Stimulated activated CD4-positive, alpha-beta T cell treated with anti-CD3 and anti-CD28 coated beads, Interleukin-15, amount 100 ng/mL, for 24 hours (primary cell): ENCODE measurements at regions not wholly inside any gene's neighbourhood (a gene's known extent, or its start where the extent isn't known, plus 50 kb on each side); places are given as distances from the start of the nearest gene placed in this dataset.
"Not testable (repeated sequence)": the region's sequence is repeated elsewhere in the genome, so short reads cannot be mapped to it uniquely, and the experiment has no call there.

Experiments
- DNase-seq: peaks from one replicate; pipeline ENCODE4 v3.0.0-alpha.2; 2020

DNA sequence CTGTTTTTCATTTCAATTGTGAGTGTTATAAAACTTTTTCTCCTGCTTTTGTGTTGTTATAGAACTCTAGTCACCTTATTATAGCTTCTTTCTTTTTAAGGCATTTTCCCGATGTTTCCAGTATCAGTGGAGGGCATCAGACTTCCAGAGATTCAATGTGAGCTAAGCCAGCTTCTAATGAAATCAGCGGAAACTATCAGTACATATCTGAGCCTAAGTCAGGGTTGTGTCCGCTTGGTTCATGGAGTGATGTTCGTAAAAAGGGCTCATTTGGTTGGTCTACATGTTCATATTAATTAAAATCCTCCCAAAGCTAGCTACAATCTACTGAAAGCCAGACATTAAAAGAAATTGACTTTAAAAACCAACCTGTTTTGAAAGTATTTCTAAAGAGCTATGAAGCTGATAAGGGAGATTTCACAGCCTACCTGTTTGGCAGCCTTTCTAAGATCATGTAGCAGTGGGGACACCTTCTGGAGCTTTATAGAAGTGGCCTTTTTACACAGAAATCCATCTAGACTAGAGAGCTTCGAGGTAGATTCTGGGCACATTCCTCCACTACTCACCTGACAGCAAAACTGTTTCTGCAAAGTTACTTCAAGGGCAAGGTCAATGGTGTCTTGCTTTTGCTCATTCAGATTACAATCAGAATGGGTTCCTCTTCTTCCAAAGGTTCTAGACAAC, 227.1 kb upstream of the NBPF12 start:
- DNase-seq: not testable (repeated sequence)

DNA sequence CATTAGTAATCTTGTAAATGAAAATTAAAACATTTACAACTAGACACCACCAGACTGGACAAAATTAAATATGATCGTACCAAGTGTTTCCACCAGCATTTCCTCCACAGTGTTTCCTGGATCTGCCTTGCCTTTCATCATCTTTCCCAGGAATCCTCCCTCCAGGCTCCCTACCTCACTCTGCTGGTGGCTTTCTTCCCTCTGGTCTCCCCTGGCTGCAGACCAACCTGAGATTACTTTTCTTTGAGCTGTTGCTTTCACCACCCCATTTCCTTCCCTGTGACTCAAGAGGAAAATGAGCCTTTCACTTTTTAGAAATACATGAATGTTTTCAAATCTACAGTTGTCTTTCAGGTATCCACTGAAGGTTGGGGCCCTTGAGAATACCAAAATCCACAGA, 228.8 kb upstream of the NBPF12 start:
- DNase-seq: not testable (repeated sequence)

DNA sequence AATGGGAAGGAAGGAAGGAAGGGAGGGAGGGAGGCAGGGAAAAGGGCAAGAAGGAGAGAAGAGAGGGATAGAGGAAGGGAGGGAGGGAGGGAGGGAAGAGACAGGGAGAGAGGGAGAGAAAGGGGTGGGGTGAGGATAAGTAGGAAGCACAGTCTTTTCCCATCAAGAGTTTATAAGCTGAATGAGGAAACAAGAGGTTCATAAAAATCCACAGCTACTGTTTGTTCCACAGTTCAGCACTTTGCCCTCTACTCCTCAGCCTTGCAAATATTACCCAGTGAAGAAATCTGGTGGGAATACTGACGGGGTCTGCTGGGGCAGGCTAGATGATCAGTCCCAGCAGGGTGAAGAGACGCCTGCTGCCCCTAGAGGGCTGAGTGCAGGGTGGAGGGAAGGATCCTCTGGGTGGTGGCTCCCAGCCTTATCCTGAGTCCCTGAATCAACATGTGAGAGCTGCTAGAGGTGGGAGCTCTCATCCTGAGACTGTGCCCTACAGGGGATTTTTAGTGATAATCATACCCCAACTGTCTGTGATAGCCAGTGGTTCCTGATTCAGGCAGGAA, 233.9 kb upstream of the NBPF12 start:
- DNase-seq: not testable (repeated sequence)

DNA sequence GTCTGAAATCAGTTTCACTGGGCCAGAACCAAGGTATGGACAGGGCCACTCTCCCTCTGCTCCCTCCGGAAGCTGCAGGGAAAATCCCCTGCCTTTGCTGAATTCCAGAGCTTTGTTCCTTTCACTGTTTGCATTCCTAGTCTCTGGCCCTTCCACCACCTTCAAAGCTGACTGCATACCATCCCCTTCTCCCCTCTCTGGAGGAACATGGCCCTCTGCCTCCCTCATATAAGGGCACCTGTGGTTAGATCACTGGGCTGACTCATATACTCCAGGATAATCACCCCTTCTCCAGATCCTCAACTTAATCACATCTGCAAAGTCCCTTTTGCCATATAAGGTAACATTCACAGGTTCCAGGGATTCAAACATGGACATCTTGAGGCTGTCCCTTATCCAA, 236.8 kb upstream of the NBPF12 start:
- not testable (repeated sequence) for DNase-seq

DNA sequence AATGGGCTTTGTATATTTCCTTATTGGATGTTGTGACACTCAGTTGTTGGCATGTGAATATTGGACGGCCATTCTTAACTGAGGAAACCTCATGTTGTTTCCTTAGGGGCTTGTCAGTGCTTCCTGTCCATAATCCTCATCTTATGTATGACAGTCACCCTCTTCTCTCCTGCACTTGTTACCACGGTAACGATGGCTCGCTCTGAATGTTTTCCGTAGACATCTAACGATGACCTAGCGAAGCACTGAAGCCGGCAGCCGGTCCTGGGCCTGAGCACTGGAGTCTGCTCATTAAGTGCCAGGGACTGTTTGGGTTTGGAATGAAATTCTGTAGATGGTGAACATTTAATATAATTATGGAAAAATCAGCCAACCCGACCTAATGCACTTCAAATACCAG, 242.7 kb upstream of the NBPF12 start:
- DNase-seq: not testable (repeated sequence)

DNA sequence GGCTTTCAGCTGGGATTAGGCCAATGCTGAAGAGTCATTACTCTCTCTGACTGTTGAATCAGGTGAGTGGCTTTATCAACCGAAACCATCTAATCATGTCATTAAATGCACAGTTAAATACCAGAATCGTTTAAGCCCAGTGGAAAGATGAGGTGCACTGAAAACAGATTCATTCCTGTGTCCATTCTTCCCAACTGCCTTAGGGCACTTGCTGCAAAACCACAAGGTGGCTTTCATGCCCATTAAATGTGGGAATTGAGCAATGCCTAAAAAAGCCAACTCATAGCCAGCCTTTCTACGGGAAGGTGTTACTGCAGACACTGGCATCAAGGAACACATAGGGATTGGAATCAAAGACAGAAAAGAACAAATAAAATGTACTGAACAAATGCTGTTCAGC, 246.3 kb upstream of the NBPF12 start:
- DNase-seq: not testable (repeated sequence)

DNA sequence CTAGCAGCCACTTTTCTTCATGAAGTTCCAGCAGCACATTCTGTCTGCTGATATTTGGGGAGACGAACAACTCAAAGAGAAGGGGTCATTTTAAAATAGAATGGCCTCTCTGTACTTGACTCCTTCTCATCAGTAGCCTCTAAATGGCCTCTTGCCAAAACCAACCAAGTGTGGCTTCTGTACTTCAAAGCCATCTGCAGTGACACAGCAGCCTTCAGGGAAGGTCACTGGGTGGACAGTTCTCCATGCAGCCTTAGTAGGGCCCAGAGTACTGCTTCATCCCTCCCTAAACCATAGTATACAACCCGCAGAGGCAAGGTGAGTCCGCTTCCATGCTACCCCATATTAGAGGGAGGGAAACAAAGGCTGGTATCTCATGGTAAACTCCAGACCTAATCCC, 249.2 kb upstream of the NBPF12 start:
- not testable (repeated sequence) for DNase-seq

DNA sequence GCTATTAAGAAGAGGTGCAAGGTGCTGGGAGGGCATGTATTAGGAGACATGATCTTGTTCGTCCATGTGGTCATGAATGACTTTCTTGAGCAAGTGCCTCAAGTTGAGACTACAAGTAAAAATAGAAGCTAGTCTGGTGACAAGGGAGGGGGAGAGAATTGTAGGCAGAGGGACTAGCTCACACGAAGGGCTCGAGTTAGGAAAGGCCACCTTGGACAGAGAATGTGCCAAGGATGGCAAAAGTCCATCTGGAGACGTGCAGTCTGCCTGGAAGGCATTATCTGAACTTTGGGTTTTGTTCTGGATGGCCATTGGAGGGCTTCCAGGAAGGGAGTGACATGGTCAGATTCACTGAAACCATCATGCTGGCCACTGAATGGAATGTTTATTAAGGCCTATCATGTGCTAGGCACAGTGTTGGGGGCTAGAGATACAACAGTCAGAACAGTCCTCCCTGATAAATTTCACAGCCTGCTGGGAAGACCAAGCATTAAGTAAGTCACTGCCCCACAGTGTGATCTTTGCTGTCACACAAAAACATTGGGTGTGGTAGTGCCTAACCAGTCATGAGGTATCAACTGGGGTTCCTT, 251.3 kb upstream of the NBPF12 start:
- not testable (repeated sequence) for DNase-seq

DNA sequence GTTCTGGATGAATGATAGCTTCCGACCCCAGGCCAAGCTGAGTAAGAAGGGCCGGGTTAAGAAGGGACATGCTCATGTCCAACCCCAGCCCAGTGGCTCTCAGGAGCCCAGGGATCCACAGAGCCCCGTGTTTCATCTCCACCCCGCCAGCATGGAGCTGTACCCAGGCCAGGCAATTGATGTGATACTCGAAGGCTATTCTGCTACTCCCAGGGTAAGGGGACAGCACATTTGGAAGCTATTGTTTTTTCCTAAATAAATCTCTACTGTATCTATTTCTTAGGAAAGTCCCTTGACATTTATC, 255.0 kb upstream of the NBPF12 start:
- DNase-seq: not testable (repeated sequence)

DNA sequence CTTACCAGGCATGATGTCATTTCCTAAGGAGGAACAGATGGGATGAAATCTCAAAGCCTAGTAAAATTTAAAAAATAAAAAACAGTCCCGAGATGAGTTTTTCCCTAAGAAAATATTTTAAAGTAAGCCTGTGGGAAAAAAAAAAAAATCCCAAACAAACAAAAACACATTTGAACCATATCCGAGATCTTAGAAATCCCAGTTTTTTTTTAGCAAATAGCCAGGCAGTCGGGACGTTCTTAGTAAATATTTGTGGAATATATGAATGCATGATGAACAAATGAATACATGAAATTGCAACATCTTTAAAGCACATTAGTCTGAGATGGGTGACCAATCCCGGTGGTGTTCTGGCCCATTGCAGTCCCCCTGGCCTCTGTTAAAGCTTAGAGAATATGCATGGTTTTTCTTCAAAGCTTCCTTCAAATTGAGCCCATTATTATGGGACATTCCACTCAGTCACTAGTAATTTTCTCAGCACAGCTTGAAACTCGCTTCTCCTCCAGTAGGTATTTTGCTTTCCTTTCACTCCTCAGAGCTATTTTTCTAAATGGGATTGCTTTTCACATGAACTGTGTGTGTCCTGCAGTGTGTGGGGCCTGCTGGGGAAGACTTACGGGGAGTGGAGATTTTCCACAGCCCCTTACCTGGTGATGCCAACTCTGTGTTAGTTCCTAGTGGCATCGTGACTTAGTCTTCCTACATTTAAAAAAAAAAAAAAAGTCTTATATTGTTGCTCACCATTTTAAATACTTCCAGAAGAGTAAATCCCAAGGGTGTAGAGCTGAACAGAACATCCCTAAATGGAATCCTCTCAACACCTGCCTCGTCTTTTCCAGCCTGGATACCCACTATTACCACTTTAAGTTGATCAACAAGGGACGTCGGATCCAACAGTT, 255.6 kb upstream of the NBPF12 start:
- not testable (repeated sequence) for DNase-seq

DNA sequence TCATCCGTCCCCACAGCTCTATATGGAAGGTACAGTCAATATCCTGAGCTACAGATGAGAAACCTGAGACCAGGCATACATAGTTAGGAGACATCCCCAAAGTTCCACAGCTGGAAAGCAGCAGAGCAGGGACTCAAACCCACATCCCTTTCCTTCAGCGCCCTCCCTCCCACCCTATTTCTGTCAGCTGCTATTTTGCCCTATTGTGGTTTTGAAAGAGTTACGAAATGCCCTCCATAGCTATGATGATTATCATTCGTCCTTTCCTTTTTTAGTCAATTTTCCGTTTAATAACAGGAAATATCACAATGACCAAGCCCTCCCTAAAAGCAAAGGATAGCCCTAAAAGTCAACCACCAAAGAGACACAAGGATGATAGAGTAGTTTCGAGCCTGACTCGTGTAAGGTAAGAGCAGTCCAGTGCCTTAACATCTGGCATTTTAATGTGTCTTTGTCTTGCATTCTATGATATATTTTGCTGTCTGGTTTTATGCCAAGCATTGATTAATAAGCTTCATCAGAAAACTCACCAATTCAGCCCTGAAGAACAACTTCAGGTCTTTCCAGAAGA, 264.3 kb upstream of the NBPF12 start:
- DNase-seq: not testable (repeated sequence)

DNA sequence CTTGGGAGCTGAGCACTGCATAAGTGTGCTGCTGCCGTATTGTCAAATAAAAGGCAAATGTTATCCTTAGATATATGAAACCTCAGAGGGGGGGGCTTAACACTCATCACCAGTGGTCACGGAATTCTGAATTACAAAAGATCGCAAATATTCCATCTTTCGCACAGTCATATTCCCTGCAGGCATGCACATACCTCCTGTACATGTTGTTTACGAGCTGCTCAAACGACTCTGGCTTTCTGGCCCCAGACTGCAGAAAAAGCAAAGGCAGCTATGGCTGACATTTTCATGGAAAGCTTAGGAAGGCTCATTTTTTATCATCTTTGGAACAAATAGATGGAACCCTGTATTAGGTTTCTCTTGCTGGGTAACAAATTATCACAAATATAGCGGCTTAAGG, 265.5 kb upstream of the NBPF12 start:
- DNase-seq: not testable (repeated sequence)

DNA sequence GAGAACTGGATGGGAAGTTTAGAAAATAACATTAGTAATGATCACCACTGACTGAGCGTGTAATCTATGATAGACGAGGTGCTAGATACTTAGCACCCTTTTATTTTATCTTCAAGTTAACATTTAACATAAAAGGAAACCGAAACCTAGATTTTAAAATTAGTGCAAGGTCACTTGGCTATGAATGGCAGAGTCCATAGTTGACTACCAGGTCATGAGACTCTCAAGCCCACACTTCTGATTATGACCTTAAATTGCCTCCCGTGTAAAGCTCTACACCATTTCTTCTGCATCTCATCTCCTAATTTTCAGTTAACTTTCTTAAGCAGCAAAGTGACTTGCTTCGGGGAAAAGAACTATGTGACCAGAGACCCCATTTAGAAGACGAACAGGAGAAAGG, 266.5 kb upstream of the NBPF12 start:
- not testable (repeated sequence) for DNase-seq

DNA sequence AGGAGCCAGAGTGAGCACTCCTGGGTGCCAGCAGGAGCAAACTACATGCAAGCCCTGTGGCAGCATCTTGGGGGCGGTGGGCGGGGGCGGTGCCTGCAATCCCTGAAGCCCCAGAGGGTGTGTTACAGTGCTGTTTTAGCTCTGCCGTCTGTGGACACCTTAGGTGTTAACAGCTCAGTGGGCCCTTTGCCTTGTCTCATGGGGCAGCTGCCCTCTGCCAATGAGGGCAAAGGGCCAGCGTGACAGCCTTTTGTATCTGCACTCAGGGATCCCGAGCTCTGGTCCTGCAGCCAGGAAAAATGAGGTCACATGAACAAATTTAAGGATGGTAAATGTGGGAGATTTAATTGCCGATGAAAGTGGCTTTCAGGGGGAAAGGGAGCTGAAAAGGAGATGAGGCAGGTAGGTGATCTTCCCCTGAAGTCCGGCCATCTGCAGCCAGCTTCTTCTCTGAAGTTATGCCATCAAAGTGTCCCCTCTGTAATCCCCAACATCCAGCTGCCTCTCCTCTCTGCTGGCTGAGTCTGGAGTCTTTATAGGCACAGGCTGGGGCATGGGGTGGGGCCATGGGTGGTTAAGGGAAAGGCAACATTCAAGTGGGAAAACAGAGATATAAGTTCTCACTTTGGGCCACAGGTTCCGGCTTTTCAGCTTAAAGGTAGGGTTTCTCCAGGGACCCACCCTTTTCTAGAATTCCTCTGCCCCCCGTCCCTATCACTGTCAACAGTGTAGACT, 267.1 kb upstream of the NBPF12 start:
- not testable (repeated sequence) for DNase-seq

DNA sequence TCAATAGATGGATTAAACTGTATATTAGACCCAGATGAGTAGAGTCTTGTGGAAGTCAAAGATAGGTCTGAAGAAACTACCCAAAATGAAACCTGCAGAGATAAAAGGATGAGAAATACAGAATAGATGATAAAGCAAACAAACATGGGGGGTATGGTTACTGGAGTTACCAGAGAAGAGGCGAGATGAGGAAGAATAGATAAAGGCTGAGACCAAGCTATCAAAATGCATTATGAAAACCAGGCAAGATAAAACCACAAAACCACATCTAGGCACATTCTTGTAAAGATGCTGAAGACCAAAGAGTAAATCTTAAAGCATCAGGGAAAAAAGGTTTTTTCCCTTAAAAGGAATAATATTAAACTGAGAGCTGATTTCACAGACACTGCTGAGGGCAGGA, 271.8 kb upstream of the NBPF12 start:
- not testable (repeated sequence) for DNase-seq

DNA sequence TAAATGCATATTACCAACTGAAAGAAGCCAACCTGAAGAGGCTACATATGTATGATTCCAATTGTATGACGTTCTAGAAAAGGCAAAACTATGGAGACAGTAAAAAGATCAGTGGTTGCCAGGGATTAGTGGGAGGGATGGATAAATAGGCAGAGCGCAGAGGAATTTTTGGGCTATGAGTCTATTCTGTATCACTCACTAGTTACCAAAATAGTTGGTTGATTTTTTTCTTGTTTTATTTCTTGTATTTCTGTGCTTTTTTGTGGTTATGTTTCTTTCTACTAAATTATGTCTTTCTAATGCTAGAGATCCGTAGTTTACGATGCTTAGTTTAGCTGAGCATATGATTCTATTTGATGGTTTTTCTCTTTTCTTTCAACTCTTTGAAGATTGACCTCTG, 277.9 kb upstream of the NBPF12 start:
- not testable (repeated sequence) for DNase-seq

DNA sequence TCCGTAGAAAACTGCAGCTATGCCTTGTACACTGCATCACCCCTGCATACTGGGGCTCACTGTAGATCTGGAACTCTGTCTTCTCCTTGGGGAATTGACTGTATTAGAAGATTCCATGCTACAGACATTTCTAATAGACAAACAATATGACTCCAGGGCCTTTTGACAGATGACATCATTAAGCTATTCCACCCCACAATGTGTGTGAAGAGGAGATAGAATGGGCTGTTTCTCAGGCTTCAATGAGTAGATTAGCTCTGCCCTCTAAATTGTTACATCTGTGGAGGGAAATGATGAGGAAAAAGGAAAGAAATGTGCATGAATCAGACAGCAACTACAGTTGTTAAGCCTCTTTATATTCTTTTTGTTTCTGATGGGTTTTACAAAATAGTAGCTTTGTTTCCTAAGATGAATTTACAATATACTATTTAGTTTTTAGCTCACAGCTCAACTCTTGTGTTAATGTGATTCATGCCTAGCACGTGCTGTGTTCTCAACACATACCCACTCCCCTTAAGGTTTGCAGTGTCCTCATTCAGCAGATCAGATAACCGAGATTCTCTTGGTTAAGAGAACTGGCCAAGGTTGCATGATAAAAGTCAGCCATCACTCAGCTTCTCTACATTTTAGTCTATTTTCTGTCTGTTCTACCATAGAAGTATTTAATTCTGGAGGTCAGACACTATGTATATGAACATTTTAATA, 281.6 kb upstream of the NBPF12 start:
- not testable (repeated sequence) for DNase-seq

DNA sequence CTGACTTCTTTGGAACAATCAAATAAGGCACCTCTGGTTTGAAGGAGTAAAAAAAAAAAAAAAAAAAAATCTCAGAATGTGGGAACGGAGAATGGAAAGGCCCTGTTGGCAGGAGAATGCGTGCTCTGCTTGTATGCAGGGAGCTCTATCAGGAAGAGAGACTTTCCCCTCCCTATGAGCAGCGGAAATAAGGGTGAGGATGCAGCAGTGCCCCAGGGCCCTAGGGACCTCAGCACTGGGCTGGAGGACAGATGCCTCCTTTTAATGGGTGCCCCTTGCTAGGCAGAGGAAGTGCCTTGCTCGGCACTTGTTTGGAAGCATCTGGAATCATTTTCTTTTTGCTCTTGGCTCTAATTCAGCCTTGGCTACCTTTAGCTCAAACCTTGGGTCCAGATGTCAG, 283.4 kb upstream of the NBPF12 start:
- not testable (repeated sequence) for DNase-seq

DNA sequence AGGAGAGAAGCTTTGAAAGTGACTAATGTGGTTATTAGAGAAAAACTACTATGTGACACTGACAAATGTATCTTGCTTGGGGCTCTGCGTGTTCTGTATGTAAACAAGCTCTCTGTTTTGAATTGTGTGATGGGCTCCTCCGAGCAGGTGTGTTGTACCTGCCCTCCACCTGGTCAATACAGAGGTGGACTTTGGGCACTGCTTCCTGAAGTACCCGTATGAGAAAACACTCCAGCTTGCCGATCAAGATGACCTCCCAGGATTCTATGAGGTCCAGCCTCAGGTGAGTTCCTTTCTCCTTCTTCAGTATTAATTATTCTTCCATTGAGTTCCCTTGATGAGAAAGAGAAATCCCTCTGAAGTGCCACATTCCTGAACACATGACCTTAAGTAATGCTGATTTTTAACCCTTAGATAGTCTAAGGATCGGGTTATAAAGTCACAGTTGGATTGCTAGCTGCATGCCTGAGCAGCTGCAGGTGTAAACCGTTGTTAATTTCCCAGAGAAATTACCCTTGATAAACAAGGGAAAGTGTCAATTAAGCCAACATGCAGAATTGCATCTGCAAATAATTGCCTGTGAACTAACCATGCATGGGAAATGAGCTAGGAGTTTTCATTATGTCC, 292.0 kb upstream of the NBPF12 start:
- DNase-seq: not testable (repeated sequence)

DNA sequence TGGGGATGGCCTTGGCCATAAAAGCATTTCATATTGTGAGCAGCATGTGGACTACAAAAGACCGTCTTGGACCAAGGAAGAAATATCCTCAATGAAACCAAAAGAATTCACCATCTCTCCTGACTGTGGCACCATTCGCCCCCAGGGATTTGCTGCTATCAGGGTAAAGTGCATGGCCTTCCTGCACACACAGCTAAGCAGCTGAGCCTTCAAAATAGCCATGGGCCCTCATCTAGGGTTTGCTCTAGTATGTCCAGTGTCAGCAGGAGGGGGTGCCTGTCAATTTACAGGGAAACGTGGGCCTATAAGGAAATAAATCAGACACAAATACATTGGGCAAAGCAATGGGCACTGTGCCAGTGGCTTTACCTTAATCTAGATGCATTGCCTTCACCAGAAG, 296.6 kb upstream of the NBPF12 start:
- DNase-seq: not testable (repeated sequence)

DNA sequence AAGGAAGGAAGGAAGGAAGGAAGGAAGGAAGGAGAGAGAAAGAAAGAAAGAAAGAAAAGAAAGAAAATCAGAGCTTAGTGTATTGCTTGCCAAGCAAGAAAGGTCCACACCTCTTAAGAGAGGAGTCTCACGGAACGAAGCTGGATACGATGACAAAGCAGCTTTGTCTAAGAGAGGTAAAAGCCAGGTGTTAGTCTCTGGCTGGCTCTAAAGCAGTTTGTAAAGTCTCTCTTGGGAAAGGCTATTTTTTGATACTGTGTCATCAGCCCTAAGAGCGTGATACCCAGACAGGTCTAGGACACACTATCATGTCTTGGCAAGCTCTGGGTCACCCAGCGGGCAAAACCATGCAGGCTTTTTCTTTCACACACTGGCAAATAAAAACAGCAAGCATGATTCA, 297.5 kb upstream of the NBPF12 start:
- not testable (repeated sequence) for DNase-seq
